HS-5 (cell line): ENCODE measurements at regions not wholly inside any gene's neighbourhood (a gene's known extent, or its start where the extent isn't known, plus 50 kb on each side); places are given as distances from the start of the nearest gene placed in this dataset.

Experiments
- DNase-seq: peaks from one replicate; pipeline ENCODE4 v3.0.0-alpha.2; 2012; ENCODE audit warnings: low read depth

DNA sequence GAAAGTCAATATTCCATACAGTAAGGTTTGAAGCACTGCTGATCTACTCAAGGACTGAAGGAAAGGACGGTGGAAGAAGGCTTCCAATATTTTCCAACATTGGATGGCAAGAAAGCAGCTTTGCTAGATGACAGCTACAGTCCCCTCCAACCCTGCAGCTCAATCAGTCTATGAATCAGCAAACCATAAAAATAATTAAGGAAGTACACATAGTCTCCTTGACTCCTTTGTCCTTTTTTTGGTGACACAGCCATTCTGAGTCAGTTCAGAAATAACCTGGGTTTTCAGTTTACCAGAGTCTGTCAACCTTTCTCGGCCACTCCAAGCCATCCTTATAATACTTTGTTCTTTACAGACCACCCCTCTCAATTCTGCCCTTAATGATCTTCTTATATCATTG is 232.5 kb downstream of the IBTK start:
- DNase-seq, result no peak

DNA sequence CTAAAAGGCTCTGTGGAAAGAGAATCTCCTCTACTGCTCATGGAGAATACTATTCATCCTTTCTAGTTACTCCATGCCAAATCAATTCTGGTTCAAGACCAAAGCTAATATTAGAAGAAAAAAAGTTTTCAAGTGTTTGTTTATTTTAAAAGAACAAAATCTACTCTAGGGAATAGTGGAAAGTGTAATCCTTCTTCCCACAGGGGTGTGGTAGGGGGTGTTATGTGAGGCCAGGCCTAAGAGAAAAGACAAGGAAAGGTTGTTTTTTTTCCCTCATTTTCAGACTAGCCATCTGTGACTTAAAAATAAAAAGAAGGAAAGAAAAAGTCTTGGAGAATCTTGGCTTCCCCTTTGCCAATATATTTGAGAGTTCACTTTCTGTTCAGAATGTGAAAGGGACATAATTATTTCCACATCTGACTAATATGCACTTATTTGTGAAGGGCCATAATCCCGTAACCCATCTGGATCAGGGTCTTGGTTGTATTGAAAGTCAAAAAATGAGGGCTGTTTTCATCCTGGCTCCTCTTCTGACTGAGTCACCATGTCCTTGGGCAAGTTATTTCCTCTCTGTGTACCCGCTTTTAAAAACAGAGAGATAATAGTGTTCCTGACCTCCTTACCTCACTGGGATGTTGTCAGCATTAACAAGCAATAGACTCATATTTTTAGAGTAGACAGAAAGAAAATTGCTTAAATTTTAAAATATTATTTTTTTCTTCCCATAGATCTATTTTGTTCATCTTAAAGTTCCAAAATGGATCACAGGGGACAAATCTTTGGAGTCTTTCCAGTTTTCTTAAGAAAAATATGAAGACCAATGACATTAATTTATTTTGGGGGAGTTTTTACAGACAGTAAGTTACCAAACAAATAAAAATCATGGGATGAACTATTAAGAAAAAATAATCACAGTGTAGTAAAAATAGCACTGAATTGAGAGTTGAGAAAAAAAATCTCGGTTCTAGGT is 233.7 kb downstream of the IBTK start:
- peak; percentile 25 for DNase-seq

DNA sequence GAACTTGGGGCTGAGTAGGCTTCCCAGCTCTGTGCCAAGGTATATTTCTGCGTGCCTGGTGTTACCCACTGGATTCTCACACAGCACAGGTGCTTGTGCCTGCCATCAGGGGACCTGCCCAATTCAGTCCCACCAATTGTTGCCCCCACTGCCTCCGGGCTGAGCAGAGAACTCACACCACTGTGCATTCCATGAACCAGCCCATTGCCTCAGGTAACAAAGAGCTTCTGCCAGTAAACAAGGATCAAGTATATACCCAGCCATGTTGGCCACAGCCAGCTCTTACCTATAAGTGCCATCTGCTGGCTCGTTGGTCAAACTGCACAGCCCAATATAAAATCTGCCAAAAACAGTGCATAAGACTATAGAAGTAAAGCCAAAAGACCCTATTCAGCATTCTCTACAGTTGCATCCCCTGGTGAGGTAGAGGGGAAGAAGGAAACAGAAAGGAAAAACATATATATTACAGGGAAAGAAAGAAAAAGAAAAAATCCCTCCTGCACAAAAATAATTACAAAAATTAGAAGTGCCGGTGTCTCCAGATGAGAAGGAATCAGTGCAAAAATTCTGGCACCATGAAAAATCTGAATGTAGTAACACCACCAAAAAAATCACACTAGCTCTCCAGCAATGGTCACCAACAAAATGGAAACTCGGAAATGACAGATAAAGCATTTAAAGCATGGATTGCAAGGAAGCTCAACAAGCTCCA is 241.4 kb downstream of the IBTK start:
- DNase-seq, result no peak

- DNase-seq, result no peak
These were observed 247.0 kb downstream of the IBTK start for GRCh38 chr6:82000551-82000950.

DNA sequence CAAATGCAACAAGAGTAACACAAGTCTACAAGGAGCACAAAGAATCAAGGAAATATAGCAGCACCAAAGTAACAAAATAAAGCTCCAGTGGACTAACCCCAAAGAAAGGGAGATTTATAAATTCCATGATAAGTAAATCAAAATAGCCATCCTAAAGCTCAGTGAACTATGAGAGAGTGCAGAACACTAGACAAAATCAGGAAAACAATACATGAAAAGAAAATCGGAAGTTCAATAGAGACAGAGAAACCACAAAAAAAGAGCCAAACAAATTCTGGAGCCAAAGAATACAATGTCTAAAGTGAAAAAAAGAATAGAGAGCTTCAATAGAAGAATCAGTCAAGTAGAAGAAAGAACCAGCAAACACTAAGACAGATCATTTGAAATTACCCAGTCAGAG is 247.3 kb upstream of the TENT5A start:
- DNase-seq, result no peak

- DNase-seq, result no peak
These were observed 246.8 kb upstream of the TENT5A start for GRCh38 chr6:81999270-81999669.

- peak; percentile 48 for DNase-seq
These were observed 246.0 kb upstream of the TENT5A start for GRCh38 chr6:81998432-81998831.

- DNase-seq, result peak; percentile 88
These were observed 244.8 kb upstream of the TENT5A start for GRCh38 chr6:81997090-81997926.

GRCh38 chr6:81996414-81996813 is 243.9 kb upstream of the TENT5A start:
- peak; percentile 78 for DNase-seq

DNA sequence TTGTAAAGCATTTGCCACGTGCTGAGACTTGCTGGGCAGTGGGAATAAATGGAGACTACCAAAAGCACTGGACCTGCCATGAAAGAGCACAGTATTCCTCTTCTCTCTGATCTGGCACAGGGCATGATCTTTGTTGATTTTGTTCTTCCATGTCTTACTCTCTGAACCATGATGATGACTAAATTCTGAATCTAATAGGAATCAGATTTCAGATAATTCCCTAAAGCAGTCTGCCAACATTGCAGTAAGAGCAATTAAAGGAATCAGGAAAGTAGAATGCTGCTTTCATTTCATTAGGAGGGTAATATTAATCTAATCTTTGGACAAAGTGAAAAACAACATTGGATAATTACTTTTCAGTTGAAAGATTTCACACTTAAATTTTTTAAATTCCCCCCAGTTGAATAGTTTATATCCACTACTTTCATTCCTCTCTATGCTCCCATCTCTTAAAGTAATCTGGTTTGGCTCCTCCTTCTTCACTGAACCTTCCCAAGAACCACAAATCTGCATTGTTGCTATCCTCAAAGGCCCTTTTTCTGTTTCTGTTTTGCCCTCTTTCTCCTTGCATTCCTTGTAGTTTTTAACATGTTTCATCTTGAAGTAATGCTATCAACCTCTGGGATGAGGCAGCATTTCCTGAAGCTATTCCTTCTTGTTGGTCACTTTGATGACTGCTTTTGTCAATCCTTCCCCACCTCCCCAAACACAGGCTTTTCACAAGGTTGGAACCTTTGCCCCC is 243.2 kb upstream of the TENT5A start:
- no peak for DNase-seq

GRCh38 chr6:81988871-81989270 is 236.4 kb upstream of the TENT5A start:
- no peak for DNase-seq

GRCh38 chr6:81988446-81988845 is 236.0 kb upstream of the TENT5A start:
- DNase-seq, result no peak

GRCh38 chr6:81987293-81987692 is 234.8 kb upstream of the TENT5A start:
- no peak for DNase-seq

GRCh38 chr6:81985191-81985590 is 232.7 kb upstream of the TENT5A start:
- DNase-seq, result no peak

GRCh38 chr6:81984599-81984998 is 232.1 kb upstream of the TENT5A start:
- no peak for DNase-seq

DNA sequence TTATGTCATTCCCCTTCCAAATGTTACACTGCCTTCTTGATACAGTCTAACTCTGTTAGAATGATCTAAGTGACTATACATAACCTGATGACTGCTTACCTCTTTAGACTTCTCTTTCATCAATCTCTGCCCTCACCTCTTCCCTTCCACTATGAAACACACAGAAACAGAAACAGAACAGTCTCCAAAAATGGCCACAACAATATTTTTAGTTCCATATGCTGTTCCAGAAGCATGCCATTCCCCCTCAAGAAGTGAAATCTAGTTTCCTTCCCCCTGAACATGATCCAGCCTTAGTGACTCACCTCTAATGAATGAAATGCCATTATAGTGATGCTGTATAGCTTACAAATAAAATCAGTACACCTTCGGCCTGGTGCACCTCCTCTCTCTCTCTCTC is 229.3 kb upstream of the TENT5A start:
- peak; percentile 82 for DNase-seq

DNA sequence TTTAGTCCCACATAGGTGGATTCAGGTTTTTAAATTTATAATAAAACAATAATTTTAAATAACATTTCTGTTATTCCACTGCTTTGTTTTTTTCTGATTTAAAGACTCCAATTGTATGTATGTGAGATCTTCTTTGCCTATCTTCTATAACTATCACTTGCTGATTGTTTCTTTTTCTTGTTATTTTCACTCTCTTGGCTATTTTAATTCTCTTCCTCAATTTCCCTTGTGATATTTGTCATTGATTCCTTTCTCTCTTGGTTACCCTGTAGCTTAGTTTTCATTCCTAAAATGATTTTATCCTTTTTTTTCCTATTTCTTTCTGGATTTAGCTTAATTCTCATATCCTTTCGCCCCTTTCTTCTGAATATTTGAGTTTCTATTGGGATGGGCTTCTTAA is 227.3 kb upstream of the TENT5A start:
- no peak for DNase-seq

- no peak for DNase-seq
These were observed 226.8 kb upstream of the TENT5A start for GRCh38 chr6:81979329-81979728.

GRCh38 chr6:81978230-81978629 is 225.7 kb upstream of the TENT5A start:
- no peak for DNase-seq

DNA sequence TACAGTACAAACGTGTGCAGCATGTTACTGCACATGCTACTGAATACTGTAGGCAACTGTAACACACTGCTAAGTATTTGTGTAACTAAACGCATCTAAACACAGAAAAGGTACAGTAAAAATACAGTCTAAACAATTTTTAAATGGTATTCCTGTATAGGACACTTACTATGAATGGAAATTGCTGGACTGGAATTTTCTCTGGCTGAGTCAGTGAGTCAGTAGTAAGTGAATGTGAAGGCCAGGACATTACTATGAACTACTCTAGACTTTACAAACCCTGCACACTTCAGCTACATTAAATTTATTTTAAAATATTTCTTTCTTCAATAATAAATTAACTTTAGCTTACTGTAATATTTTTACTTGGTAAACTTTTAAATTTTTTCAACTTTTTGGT is 225.0 kb upstream of the TENT5A start:
- no peak for DNase-seq

GRCh38 chr6:81969814-81970213 is 217.3 kb upstream of the TENT5A start:
- DNase-seq, result no peak

DNA sequence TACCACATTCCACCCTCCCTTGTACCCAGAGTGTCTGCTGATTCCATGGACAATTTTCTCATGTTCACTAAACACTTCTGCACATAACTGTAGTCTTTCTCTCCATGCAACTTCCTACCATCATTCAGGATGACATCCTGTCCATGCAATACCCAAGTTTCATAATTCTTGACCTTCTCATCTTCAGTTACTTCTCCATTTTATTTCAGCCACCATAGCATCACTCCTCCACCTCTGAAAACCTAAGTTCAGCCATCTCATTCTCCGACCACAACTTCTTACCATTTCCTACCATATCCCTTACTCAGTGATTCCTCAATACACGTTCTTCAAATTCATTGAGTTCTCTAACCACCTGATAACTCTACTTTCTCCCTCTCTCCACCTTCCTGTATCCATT is 216.5 kb upstream of the TENT5A start:
- DNase-seq, result no peak
